Jurkat, Clone E6-1 (cell line): ENCODE measurements at regions not wholly inside any gene's neighbourhood (a gene's known extent, or its start where the extent isn't known, plus 50 kb on each side); places are given as distances from the start of the nearest gene placed in this dataset.
A peak's percentile ranks its signal among the peaks of the same experiment; 100 is the strongest.

Source experiments
- DNase-seq: peaks from one replicate; pipeline ENCODE4 v3.0.0-alpha.2; 2011; ENCODE audit warnings: low read depth, low spot score
- H3K4me3 ChIP-seq: 2 replicates; pipeline ENCODE4 v1.5.1; 2011; ENCODE audit warnings: mild to moderate bottlenecking, low read length, control low read depth, moderate library complexity

- H3K4me3 ChIP-seq: no peak overlapping the region
- no peak for DNase-seq
Measured at GRCh38 chr14:71647086-71647784, 285.0 kb upstream of the RGS6 start.

- DNase-seq: no peak
- no peak overlapping the region for H3K4me3 ChIP-seq
Measured at GRCh38 chr14:71648725-71649124, 283.5 kb upstream of the RGS6 start.

GRCh38 chr14:71650187-71650755 is 282.0 kb upstream of the RGS6 start:
- DNase-seq: no peak
- H3K4me3 ChIP-seq: no peak overlapping the region

- peak; percentile 11 for DNase-seq
- no peak overlapping the region for H3K4me3 ChIP-seq
Measured at GRCh38 chr14:71651228-71651627, 281.0 kb upstream of the RGS6 start.

GRCh38 chr14:71652368-71652767 is 279.9 kb upstream of the RGS6 start:
- no peak for DNase-seq
- no peak overlapping the region for H3K4me3 ChIP-seq

- no peak for DNase-seq
- H3K4me3 ChIP-seq: no peak overlapping the region
Measured at GRCh38 chr14:71654810-71655209, 277.4 kb upstream of the RGS6 start.

GRCh38 chr14:71658261-71658860 is 273.9 kb upstream of the RGS6 start:
- DNase-seq: peak; percentile 6
- H3K4me3 ChIP-seq: no peak overlapping the region

GRCh38 chr14:71659159-71659558 is 273.1 kb upstream of the RGS6 start:
- peak; percentile 14 for DNase-seq
- no peak overlapping the region for H3K4me3 ChIP-seq

GRCh38 chr14:71661441-71661840 is 270.8 kb upstream of the RGS6 start:
- H3K4me3 ChIP-seq: no peak overlapping the region
- DNase-seq: no peak

GRCh38 chr14:71662291-71662790 is 269.9 kb upstream of the RGS6 start:
- no peak overlapping the region for H3K4me3 ChIP-seq
- DNase-seq: no peak

- no peak for DNase-seq
- H3K4me3 ChIP-seq: no peak overlapping the region
Measured at GRCh38 chr14:71665157-71665556, 267.1 kb upstream of the RGS6 start.

- H3K4me3 ChIP-seq: no peak overlapping the region
- DNase-seq: no peak
Measured at GRCh38 chr14:71665781-71666180, 266.4 kb upstream of the RGS6 start.

GRCh38 chr14:71666571-71667145 is 265.6 kb upstream of the RGS6 start:
- no peak for DNase-seq
- no peak overlapping the region for H3K4me3 ChIP-seq

GRCh38 chr14:71668186-71668912 is 263.9 kb upstream of the RGS6 start:
- H3K4me3 ChIP-seq: no peak overlapping the region
- no peak for DNase-seq

GRCh38 chr14:71672596-71672995 is 259.6 kb upstream of the RGS6 start:
- H3K4me3 ChIP-seq: no peak overlapping the region
- DNase-seq: no peak

- no peak overlapping the region for H3K4me3 ChIP-seq
- DNase-seq: no peak
Measured at GRCh38 chr14:71675126-71675899, 256.9 kb upstream of the RGS6 start.

GRCh38 chr14:71675900-71676287 is 256.3 kb upstream of the RGS6 start:
- no peak overlapping the region for H3K4me3 ChIP-seq
- no peak for DNase-seq

- DNase-seq: no peak
- H3K4me3 ChIP-seq: no peak overlapping the region
Measured at GRCh38 chr14:71680736-71681387, 251.4 kb upstream of the RGS6 start.
